GM12878 (cell line): ENCODE measurements at regions not wholly inside any gene's neighbourhood (a gene's known extent, or its start where the extent isn't known, plus 50 kb on each side); places are given as distances from the start of the nearest gene placed in this dataset.

Source experiments
- ATAC-seq: fragments of 200-7000 bp; cut with Tn5 transposase; 3 replicates; pipeline ENCODE4 v1.9.1; 2020; ENCODE audit warnings: mild to moderate bottlenecking, moderate library complexity
- BruUV-seq: library from RNA; stranded (reverse); fragments of 400-500 nt; replicated peaks from 2 replicates; lab custom pipeline; 2021; lab: Mats Ljungman, UMichigan
- CTCF ChIA-PET: fragments of 300-600 bp; sonication (Branson Sonifier 250); formaldehyde crosslinking; extraction: SDS; loops from one replicate; lab custom pipeline; 2021; ENCODE audit warnings: inconsistent platforms; lab: Yijun Ruan, JAX
- POLR2A ChIA-PET: fragments of 350-600 bp; formaldehyde crosslinking; extraction: SDS; loops from one replicate; lab custom pipeline; 2021; ENCODE audit warnings: inconsistent platforms; lab: Charles Lee
- RAD21 ChIA-PET: fragments of 300-600 bp; sonication (Branson Sonifier 250); formaldehyde crosslinking; loops from one replicate; lab custom pipeline; 2023; ENCODE audit warnings: antibody characterized with exemption; ENCODE audit not compliant: unreplicated experiment; lab: Charles Lee
- SMC1A ChIA-PET: fragments of 300-600 bp; sonication (Branson Sonifier 250); formaldehyde crosslinking; loops from one replicate; lab custom pipeline; 2023; ENCODE audit not compliant: unreplicated experiment, uncharacterized antibody; lab: Charles Lee
- DNase-seq: peaks from one replicate; pipeline ENCODE4 v3.0.0-alpha.2; 2011; ENCODE audit warnings: low read depth, low spot score
- FAIRE-seq: peaks from 3 replicates; lab custom pipeline; 2011; peaks lifted over from hg19 to GRCh38; lab: Jason Lieb, UNC
- H2AFZ ChIP-seq: 2 replicates; pipeline ENCODE4 v1.6.0; 2011; ENCODE audit warnings: low read depth, low read length, control low read depth; ENCODE audit not compliant: control insufficient read depth
- H3K27ac ChIP-seq: 2 replicates; pipeline ENCODE4 v1.5.1; 2011; ENCODE audit warnings: control low read depth; ENCODE audit not compliant: control insufficient read depth, insufficient read depth
- H3K27me3 ChIP-seq, 2 experiments: replicated peaks in 1 of 2; 2 replicates each; pipeline versions ENCODE4 v1.6.0 to v1.6.1; 2011; ENCODE audit warnings: low read length in 1 of 2; ENCODE audit not compliant: control insufficient read depth in 2 of 2, insufficient read depth in 2 of 2
- H3K36me3 ChIP-seq, 2 experiments: 2 replicates each; pipeline ENCODE4 v1.5.1; 2011; ENCODE audit warnings: low read length in 1 of 2; ENCODE audit not compliant: control insufficient read depth in 2 of 2, insufficient read depth in 2 of 2
- H3K4me1 ChIP-seq: 2 replicates; pipeline ENCODE4 v1.6.1; 2011; ENCODE audit warnings: mild to moderate bottlenecking, low read length, moderate library complexity, mixed read lengths; ENCODE audit not compliant: control insufficient read depth, insufficient read depth
- H3K4me2 ChIP-seq: 2 replicates; pipeline ENCODE4 v1.6.0; 2011; ENCODE audit warnings: control low read depth; ENCODE audit not compliant: control insufficient read depth, insufficient read depth
- H3K4me3 ChIP-seq: fragments of 200-600 bp; sonication (generic); 2 replicates; pipeline ENCODE4 v1.5.1; 2016
- H3K79me2 ChIP-seq: 2 replicates; pipeline ENCODE4 v1.6.0; 2011; ENCODE audit warnings: low read length; ENCODE audit not compliant: control insufficient read depth, insufficient read depth
- H3K9ac ChIP-seq: 2 replicates; pipeline ENCODE4 v1.8.0; 2011; ENCODE audit warnings: low read length, control low read depth, mixed read lengths; ENCODE audit not compliant: control insufficient read depth, insufficient read depth
- H3K9me3 ChIP-seq: replicated peaks from 3 replicates; pipeline ENCODE4 v1.5.1; 2011; ENCODE audit warnings: mild to moderate bottlenecking, low read length; ENCODE audit not compliant: control insufficient read depth, insufficient read depth
- H4K20me1 ChIP-seq: 2 replicates; pipeline ENCODE4 v1.6.0; 2011; ENCODE audit not compliant: control insufficient read depth, insufficient read depth
- BACH1 ChIP-seq: fragments of 450-650 bp; IDR thresholded peaks from 2 replicates; pipeline ENCODE4 v1.6.1; 2017; ENCODE audit warnings: mild to moderate bottlenecking, borderline replicate concordance
- BCL11A ChIP-seq: IDR thresholded peaks from 2 replicates; pipeline ENCODE4 v1.6.1; 2011; ENCODE audit warnings: low read depth, low read length
- EP300 ChIP-seq, 2 experiments: fragments of 150-350 bp in 1 of 2; IDR thresholded peaks; 2 replicates each; pipeline ENCODE4 v1.6.1; 2011 to 2012; ENCODE audit warnings: low read depth in 2 of 2, low read length in 2 of 2, borderline replicate concordance in 1 of 2, improper control_type of control experiment in 1 of 2, inconsistent platforms in 1 of 2; ENCODE audit not compliant: control insufficient read depth in 1 of 2
- ESRRA ChIP-seq: IDR thresholded peaks from 2 replicates; pipeline ENCODE4 v1.6.1; 2012; ENCODE audit warnings: mild to moderate bottlenecking, low read length, improper control_type of control experiment
- EZH2 ChIP-seq: IDR thresholded peaks from 2 replicates; pipeline ENCODE4 v1.6.1; 2012; ENCODE audit warnings: low read depth, mild to moderate bottlenecking, control low read depth, inconsistent platforms, low read length, borderline replicate concordance; ENCODE audit not compliant: control insufficient read depth
- HDAC2 ChIP-seq: fragments of 200-600 bp; sonication (generic); IDR thresholded peaks from 2 replicates; pipeline ENCODE4 v1.6.1; 2017
- MYB ChIP-seq: fragments of 150-350 bp; IDR thresholded peaks from 2 replicates; pipeline ENCODE4 v1.6.1; 2014; ENCODE audit warnings: mild to moderate bottlenecking, low read depth, low read length, borderline replicate concordance
- NFIC ChIP-seq: IDR thresholded peaks from 2 replicates; pipeline ENCODE4 v1.6.1; 2012; ENCODE audit warnings: low read depth, mild to moderate bottlenecking, inconsistent platforms, low read length, moderate library complexity
- NR2F1 ChIP-seq: fragments of 450-650 bp; conservative IDR thresholded peaks from 2 replicates; pipeline ENCODE4 v1.6.1; 2017; ENCODE audit warnings: mild to moderate bottlenecking
- STAT1 ChIP-seq: fragments of 450-650 bp; conservative IDR thresholded peaks from 2 replicates; pipeline ENCODE4 v1.6.1; 2014; ENCODE audit warnings: antibody characterized with exemption, mild to moderate bottlenecking
- TBL1XR1 ChIP-seq: IDR thresholded peaks from 2 replicates; pipeline ENCODE4 v1.6.1; 2012; ENCODE audit warnings: low read depth, low read length, improper control_type of control experiment
- WGBS: methylation state at CpG from one replicate; pipeline ENCODE4 v1.1.6; 2016; ENCODE audit warnings: low lambda C conversion rate; ENCODE audit not compliant: insufficient replicate concordance, insufficient coverage; ENCODE audit errors: missing lambda C conversion rate; 5-methylcytosine and 5-hydroxymethylcytosine counted together
- in situ Hi-C: fragments of 300-500 bp; cut with MboI; formaldehyde crosslinking; loops from 9 replicates; pipeline ENCODE4 v1.14.3; 2018; ENCODE audit warnings: mixed read lengths
- intact Hi-C: fragments of 100-400 bp; cut with micrococcal nuclease; formaldehyde crosslinking; loops from one replicate; pipeline ENCODE4 v1.14.2; 2022; ENCODE audit not compliant: unreplicated experiment
- TF ChIP-seq, protein P1 (sequence below): IDR thresholded peaks from 2 replicates; pipeline ENCODE4 v1.6.1; 2011; ENCODE audit warnings: borderline replicate concordance, low read depth, mild to moderate bottlenecking, moderate library complexity, low read length; ENCODE audit not compliant: insufficient read depth, poor library complexity, severe bottlenecking
- TF ChIP-seq, protein P2 (sequence below): fragments of 450-650 bp; IDR thresholded peaks from 2 replicates; pipeline ENCODE4 v1.6.1; 2017; ENCODE audit warnings: mild to moderate bottlenecking, moderate library complexity
- TF ChIP-seq, protein P3 (sequence below): IDR thresholded peaks from 2 replicates; pipeline ENCODE4 v1.6.1; 2011; ENCODE audit warnings: mild to moderate bottlenecking, low read depth, low read length, moderate library complexity; ENCODE audit not compliant: insufficient replicate concordance
- TF ChIP-seq, protein P4 (sequence below): fragments of 450-650 bp; IDR thresholded peaks from 2 replicates; pipeline ENCODE4 v1.6.1; 2017; ENCODE audit warnings: mild to moderate bottlenecking, moderate library complexity

DNA sequence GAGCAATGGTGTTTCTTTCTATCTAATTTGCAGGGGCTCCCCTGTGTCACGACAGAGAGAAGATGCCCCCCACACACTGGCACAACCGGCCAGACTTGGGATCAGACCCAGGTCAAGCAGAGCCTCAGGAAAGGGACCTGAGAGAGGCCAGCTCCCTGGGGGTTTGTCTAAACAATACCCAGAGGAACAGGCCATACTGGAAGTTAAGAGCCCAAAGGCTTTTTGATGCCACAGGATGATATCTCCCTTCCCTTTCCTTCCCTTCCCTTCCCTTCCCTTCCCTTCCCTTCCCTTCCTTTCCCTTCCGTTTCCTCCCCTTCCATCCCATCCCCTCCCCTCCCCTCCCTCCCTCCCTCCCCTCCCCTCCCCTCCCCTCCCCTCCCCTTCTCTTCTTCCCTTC lies 139.2 kb downstream of the ARL4C start:
- H3K4me1 ChIP-seq = no peaks in the 10 kb centered on the region
- DNase-seq (no peak), ATAC-seq (no peak), FAIRE-seq (no peak)
- no peaks in the 10 kb centered on the region for H3K27me3 ChIP-seq
- H4K20me1 ChIP-seq = no peaks in the 10 kb centered on the region
- 32% methylated on average over 3 of the region's 3 CpGs for WGBS
- in situ Hi-C loops (no loop called here), intact Hi-C loops (no loop called here)
- H3K79me2 ChIP-seq = no peaks in the 10 kb centered on the region
- no peak overlapping the region for H3K27ac ChIP-seq
- no peak overlapping the region for H3K4me3 ChIP-seq
- H3K9ac ChIP-seq = no peak overlapping the region
- ChIA-PET CTCF (no interaction called here), SMC1A (no interaction called here), RAD21 (no interaction called here), POLR2A (no interaction called here)
- no peaks in the 10 kb centered on the region for H3K36me3 ChIP-seq
- H3K9me3 ChIP-seq = no peaks in the 10 kb centered on the region
- no TSS peak for BruUV-seq
- H3K4me2 ChIP-seq = no peak overlapping the region
- no peak overlapping the region for H2AFZ ChIP-seq
- no peak for TF ChIP-seq EP300 (IDR thresholded peaks at IDR 0.05; ENCODE audit: borderline replicate concordance in 1 of 2, control insufficient read depth in 1 of 2, low read depth in 2 of 2, low read length in 2 of 2)
- no peak for TF ChIP-seq TBL1XR1
- TF ChIP-seq, protein P1, sequence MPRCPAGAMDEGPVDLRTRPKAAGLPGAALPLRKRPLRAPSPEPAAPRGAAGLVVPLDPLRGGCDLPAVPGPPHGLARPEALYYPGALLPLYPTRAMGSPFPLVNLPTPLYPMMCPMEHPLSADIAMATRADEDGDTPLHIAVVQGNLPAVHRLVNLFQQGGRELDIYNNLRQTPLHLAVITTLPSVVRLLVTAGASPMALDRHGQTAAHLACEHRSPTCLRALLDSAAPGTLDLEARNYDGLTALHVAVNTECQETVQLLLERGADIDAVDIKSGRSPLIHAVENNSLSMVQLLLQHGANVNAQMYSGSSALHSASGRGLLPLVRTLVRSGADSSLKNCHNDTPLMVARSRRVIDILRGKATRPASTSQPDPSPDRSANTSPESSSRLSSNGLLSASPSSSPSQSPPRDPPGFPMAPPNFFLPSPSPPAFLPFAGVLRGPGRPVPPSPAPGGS = no peak
- TF ChIP-seq, protein P2, sequence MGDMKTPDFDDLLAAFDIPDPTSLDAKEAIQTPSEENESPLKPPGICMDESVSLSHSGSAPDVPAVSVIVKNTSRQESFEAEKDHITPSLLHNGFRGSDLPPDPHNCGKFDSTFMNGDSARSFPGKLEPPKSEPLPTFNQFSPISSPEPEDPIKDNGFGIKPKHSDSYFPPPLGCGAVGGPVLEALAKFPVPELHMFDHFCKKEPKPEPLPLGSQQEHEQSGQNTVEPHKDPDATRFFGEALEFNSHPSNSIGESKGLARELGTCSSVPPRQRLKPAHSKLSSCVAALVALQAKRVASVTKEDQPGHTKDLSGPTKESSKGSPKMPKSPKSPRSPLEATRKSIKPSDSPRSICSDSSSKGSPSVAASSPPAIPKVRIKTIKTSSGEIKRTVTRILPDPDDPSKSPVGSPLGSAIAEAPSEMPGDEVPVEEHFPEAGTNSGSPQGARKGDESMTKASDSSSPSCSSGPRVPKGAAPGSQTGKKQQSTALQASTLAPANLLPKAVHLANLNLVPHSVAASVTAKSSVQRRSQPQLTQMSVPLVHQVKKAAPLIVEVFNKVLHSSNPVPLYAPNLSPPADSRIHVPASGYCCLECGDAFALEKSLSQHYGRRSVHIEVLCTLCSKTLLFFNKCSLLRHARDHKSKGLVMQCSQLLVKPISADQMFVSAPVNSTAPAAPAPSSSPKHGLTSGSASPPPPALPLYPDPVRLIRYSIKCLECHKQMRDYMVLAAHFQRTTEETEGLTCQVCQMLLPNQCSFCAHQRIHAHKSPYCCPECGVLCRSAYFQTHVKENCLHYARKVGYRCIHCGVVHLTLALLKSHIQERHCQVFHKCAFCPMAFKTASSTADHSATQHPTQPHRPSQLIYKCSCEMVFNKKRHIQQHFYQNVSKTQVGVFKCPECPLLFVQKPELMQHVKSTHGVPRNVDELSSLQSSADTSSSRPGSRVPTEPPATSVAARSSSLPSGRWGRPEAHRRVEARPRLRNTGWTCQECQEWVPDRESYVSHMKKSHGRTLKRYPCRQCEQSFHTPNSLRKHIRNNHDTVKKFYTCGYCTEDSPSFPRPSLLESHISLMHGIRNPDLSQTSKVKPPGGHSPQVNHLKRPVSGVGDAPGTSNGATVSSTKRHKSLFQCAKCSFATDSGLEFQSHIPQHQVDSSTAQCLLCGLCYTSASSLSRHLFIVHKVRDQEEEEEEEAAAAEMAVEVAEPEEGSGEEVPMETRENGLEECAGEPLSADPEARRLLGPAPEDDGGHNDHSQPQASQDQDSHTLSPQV = no peak
- no peak for TF ChIP-seq EZH2
- TF ChIP-seq HDAC2 = no peak
- TF ChIP-seq BCL11A = no peak
- TF ChIP-seq, protein P3, sequence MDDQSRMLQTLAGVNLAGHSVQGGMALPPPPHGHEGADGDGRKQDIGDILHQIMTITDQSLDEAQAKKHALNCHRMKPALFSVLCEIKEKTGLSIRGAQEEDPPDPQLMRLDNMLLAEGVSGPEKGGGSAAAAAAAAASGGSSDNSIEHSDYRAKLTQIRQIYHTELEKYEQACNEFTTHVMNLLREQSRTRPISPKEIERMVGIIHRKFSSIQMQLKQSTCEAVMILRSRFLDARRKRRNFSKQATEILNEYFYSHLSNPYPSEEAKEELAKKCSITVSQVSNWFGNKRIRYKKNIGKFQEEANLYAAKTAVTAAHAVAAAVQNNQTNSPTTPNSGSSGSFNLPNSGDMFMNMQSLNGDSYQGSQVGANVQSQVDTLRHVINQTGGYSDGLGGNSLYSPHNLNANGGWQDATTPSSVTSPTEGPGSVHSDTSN = no peak
- no peak for TF ChIP-seq STAT1
- TF ChIP-seq NR2F1 = no peak
- no peak for TF ChIP-seq BACH1
- TF ChIP-seq MYB = no peak
- no peak for TF ChIP-seq NFIC
- no peak for TF ChIP-seq ESRRA
- TF ChIP-seq, protein P4, sequence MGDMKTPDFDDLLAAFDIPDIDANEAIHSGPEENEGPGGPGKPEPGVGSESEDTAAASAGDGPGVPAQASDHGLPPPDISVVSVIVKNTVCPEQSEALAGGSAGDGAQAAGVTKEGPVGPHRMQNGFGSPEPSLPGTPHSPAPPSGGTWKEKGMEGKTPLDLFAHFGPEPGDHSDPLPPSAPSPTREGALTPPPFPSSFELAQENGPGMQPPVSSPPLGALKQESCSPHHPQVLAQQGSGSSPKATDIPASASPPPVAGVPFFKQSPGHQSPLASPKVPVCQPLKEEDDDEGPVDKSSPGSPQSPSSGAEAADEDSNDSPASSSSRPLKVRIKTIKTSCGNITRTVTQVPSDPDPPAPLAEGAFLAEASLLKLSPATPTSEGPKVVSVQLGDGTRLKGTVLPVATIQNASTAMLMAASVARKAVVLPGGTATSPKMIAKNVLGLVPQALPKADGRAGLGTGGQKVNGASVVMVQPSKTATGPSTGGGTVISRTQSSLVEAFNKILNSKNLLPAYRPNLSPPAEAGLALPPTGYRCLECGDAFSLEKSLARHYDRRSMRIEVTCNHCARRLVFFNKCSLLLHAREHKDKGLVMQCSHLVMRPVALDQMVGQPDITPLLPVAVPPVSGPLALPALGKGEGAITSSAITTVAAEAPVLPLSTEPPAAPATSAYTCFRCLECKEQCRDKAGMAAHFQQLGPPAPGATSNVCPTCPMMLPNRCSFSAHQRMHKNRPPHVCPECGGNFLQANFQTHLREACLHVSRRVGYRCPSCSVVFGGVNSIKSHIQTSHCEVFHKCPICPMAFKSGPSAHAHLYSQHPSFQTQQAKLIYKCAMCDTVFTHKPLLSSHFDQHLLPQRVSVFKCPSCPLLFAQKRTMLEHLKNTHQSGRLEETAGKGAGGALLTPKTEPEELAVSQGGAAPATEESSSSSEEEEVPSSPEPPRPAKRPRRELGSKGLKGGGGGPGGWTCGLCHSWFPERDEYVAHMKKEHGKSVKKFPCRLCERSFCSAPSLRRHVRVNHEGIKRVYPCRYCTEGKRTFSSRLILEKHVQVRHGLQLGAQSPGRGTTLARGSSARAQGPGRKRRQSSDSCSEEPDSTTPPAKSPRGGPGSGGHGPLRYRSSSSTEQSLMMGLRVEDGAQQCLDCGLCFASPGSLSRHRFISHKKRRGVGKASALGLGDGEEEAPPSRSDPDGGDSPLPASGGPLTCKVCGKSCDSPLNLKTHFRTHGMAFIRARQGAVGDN = no peak
